ENCODE measurements at regions not wholly inside any gene's neighbourhood (a gene's known extent, or its start where the extent isn't known, plus 50 kb on each side); places are given as distances from the start of the nearest gene placed in this dataset.

- no peak for TF ChIP-seq CTCF (conservative IDR thresholded peaks at IDR 0.05 in 1 of 2, IDR thresholded peaks at IDR 0.05 in 1 of 2; ENCODE audit: low read depth in 1 of 2, low read length in 2 of 2)
- no peak for TF ChIP-seq EZH2 (IDR thresholded peaks at IDR 0.05; ENCODE audit: low read length, missing control alignments)
These were observed 102.0 kb upstream of the CDKN3 start for GRCh38 chr14:54294802-54295201.
